ENCODE measurements at regions not wholly inside any gene's neighbourhood (a gene's known extent, or its start where the extent isn't known, plus 50 kb on each side); places are given as distances from the start of the nearest gene placed in this dataset.

DNA sequence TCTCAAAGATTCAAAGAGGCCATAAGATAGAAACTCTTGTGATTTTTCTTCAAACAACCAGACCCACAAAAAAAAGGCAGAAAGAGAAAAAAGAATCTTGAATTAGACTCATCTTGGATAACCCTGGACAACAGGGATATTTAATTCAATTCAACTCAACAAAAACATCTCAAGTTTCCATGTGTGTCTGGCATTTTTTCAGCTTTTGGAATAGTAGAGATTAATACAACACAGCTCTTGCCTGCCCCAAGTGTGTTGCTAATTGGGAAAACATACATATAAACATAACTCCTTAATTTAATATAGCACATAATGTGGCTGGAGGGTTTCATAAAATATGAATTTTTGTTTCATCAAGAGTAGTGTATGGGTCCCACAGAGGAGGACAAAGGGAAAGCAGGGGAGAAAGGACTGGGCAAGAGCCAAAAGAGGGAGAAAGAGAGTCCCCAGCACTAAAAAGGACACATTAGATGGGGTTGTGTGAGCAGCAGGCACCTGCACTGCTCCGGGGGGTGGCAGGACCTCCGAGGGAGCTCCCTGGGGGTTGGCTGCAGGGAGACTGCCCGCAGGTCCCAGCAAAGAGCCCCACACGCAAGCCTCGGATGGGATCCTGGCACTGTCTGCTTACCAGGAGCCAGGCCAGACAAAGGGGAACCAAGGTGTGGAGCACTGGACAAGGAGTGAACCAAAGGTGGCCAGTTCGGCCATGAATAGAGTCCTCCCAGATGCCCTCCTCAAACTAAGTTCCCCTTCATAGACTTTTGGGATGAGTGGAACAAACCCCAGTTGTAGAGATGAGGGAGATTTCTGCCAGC lies 65.6 kb upstream of the TMEM72 start:
- Histone ChIP-seq H3K4me1 (ENCODE audit: control insufficient read depth, insufficient read depth, low read length) (no peaks in the 10 kb centered on the region), H3K27ac (ENCODE audit: low read length) (no peak overlapping the region), H3K27me3 (ENCODE audit: control insufficient read depth, insufficient read depth, low read length) (peaks cover 5% of the 10 kb centered on the region), H3K36me3 (ENCODE audit: control insufficient read depth, insufficient read depth, low read length) (no peaks in the 10 kb centered on the region), H3K9me3 (ENCODE audit: control insufficient read depth, insufficient read depth, low read length) (no peaks in the 10 kb centered on the region), H3K4me3 (ENCODE audit: low read length) (no peak overlapping the region)
- Mint-ChIP-seq H3K27ac (no peak overlapping the region), H3K36me3 (no peaks in the 10 kb centered on the region), H3K4me1 (no peaks in the 10 kb centered on the region), H3K27me3 (ENCODE audit: low read depth in 2 of 2) (peaks cover 9 to 28% of the 10 kb centered on the region in 2 donors), H3K9me3 (no peaks in the 10 kb centered on the region), H3K4me3 (no peak overlapping the region)
- ATAC-seq (no peak), DNase-seq (no peak)
- intact Hi-C loops (cut with micrococcal nuclease), result no loop called here
- TF ChIP-seq CTCF (IDR thresholded peaks at IDR 0.05), result no peak
- 90% methylated on average over 5 of the region's 6 CpGs for WGBS (ENCODE audit: insufficient coverage)

DNA sequence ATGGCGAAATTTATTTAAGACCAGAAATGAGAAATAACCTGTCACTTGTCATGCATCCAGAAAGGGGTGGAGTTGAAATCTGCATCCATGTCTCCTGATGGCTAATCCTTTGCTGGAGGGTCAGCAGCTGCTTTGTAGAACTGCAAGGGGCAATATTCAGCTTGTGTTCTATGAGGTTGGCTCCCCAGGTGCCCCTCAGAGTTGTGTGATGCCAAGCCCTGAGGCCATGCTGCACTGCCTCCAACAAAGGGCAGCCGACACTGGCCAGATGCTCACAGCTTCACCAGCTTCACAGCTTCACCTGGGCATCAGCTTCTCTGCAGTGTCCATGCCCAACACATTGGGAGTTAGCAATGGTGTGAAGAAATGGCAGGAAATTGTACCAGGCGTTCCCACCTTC lies 64.0 kb upstream of the TMEM72 start:
- Histone ChIP-seq H3K4me1 (ENCODE audit: control insufficient read depth, insufficient read depth, low read length) (no peaks in the 10 kb centered on the region), H3K4me3 (ENCODE audit: low read length) (no peak overlapping the region), H3K27me3 (ENCODE audit: control insufficient read depth, insufficient read depth, low read length) (no peaks in the 10 kb centered on the region), H3K36me3 (ENCODE audit: control insufficient read depth, insufficient read depth, low read length) (no peaks in the 10 kb centered on the region), H3K27ac (ENCODE audit: low read length) (no peak overlapping the region), H3K9me3 (ENCODE audit: control insufficient read depth, insufficient read depth, low read length) (no peaks in the 10 kb centered on the region)
- WGBS (ENCODE audit: insufficient coverage), result 91% methylated on average over 3 of the region's 3 CpGs
- no peaks in the 10 kb centered on the region for H3K36me3 Mint-ChIP-seq
- TF ChIP-seq CTCF (IDR thresholded peaks at IDR 0.05), result no peak
- no peak overlapping the region for H3K4me3 Mint-ChIP-seq
- ATAC-seq, result no peak
- H3K27me3 Mint-ChIP-seq (ENCODE audit: low read depth in 2 of 2), result peaks cover 7 to 12% of the 10 kb centered on the region in 2 donors
- H3K27ac Mint-ChIP-seq, result no peak overlapping the region
- intact Hi-C loops (cut with micrococcal nuclease), result no loop called here
- no peaks in the 10 kb centered on the region for H3K4me1 Mint-ChIP-seq
- DNase-seq, result no peak
- H3K9me3 Mint-ChIP-seq, result no peaks in the 10 kb centered on the region

- H3K27ac ChIP-seq (ENCODE audit: low read length), result no peak overlapping the region
- Mint-ChIP-seq H3K27me3 (ENCODE audit: low read depth in 2 of 2) (peaks cover 7 to 10% of the 10 kb centered on the region in 2 donors), H3K9me3 (no peaks in the 10 kb centered on the region), H3K4me1 (no peaks in the 10 kb centered on the region), H3K36me3 (no peaks in the 10 kb centered on the region), H3K4me3 (no peak overlapping the region), H3K27ac (no peak overlapping the region)
- ATAC-seq (no peak), DNase-seq (no peak)
- no peak for TF ChIP-seq CTCF (IDR thresholded peaks at IDR 0.05)
- H3K4me3 ChIP-seq (ENCODE audit: low read length), result no peak overlapping the region
- H3K9me3 ChIP-seq (ENCODE audit: control insufficient read depth, insufficient read depth, low read length), result no peaks in the 10 kb centered on the region
- intact Hi-C loops (cut with micrococcal nuclease), result no loop called here
- H3K27me3 ChIP-seq (ENCODE audit: control insufficient read depth, insufficient read depth, low read length), result no peaks in the 10 kb centered on the region
- 98% methylated on average over 4 of the region's 4 CpGs for WGBS (ENCODE audit: insufficient coverage)
- H3K36me3 ChIP-seq (ENCODE audit: control insufficient read depth, insufficient read depth, low read length), result no peaks in the 10 kb centered on the region
- no peaks in the 10 kb centered on the region for H3K4me1 ChIP-seq (ENCODE audit: control insufficient read depth, insufficient read depth, low read length)
Measured at GRCh38 chr10:44848211-44848610, 62.9 kb upstream of the TMEM72 start.

DNA sequence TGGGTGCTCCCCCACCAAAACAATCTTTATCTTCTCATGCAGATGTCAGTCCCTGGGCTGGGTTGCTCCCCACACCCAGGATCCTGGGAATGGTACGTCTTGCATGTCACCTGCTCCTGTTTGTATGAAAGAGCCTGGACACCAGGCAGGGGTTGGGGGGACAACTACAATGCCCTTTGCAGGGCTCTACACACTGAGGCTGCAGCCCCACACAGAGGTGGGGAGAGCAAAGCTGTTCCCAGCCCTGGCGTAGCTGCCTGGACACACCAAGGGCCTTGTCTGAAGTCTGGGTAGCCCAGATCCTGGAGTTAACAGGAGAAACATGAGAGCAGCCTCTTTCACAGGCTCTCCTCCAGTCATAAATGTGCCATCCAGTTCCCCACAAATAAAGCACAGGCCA lies 61.2 kb upstream of the TMEM72 start:
- intact Hi-C loops (cut with micrococcal nuclease), result no loop called here
- H3K9me3 Mint-ChIP-seq, result no peaks in the 10 kb centered on the region
- H3K4me3 Mint-ChIP-seq, result no peak overlapping the region
- Histone ChIP-seq H3K36me3 (ENCODE audit: control insufficient read depth, insufficient read depth, low read length) (no peaks in the 10 kb centered on the region), H3K4me3 (ENCODE audit: low read length) (no peak overlapping the region), H3K27me3 (ENCODE audit: control insufficient read depth, insufficient read depth, low read length) (no peaks in the 10 kb centered on the region), H3K4me1 (ENCODE audit: control insufficient read depth, insufficient read depth, low read length) (no peaks in the 10 kb centered on the region), H3K9me3 (ENCODE audit: control insufficient read depth, insufficient read depth, low read length) (no peaks in the 10 kb centered on the region), H3K27ac (ENCODE audit: low read length) (no peak overlapping the region)
- DNase-seq (no peak), ATAC-seq (no peak)
- 86% methylated on average over 2 of the region's 2 CpGs for WGBS (ENCODE audit: insufficient coverage)
- H3K27ac Mint-ChIP-seq, result no peak overlapping the region
- peaks cover 7 to 10% of the 10 kb centered on the region in 2 donors for H3K27me3 Mint-ChIP-seq (ENCODE audit: low read depth in 2 of 2)
- no peaks in the 10 kb centered on the region for H3K4me1 Mint-ChIP-seq
- no peak for TF ChIP-seq CTCF (IDR thresholded peaks at IDR 0.05)
- no peaks in the 10 kb centered on the region for H3K36me3 Mint-ChIP-seq

All from natural killer cell (primary cell).